Coronary artery (tissue), 2 donors: ENCODE measurements at regions not wholly inside any gene's neighbourhood (a gene's known extent, or its start where the extent isn't known, plus 50 kb on each side); places are given as distances from the start of the nearest gene placed in this dataset.
"Not testable (repeated sequence)": the region's sequence is repeated elsewhere in the genome, so short reads cannot be mapped to it uniquely, and the experiment has no call there.

ENCODE experiments used
- DNase-seq: peaks from one replicate; pipeline ENCODE4 v3.0.0-alpha.2; 2017; ENCODE audit warnings: low spot score
- H3K27ac ChIP-seq, 2 donors: fragments of 200-600 bp; sonication (generic); one replicate each; pipeline ENCODE4 v1.5.1; 2016 to 2019
- H3K4me3 ChIP-seq: fragments of 200-600 bp; sonication (generic); 2 replicates; pipeline ENCODE4 v1.5.1; 2016; ENCODE audit warnings: mild to moderate bottlenecking, moderate library complexity
- CTCF ChIP-seq: fragments of 200-600 bp; sonication (generic); IDR thresholded peaks from one replicate; pipeline ENCODE4 v1.5.1; 2019; ENCODE audit warnings: antibody characterized with exemption

- peak overlapping the region in 1 of 2 donors; percentile 31 for H3K27ac ChIP-seq
- H3K4me3 ChIP-seq: no peak overlapping the region
- DNase-seq: no peak
- TF ChIP-seq CTCF: no peak
These were observed 152.3 kb upstream of the ROPN1 start for GRCh38 chr3:124144035-124144814.

- H3K27ac ChIP-seq: no peak overlapping the region
- TF ChIP-seq CTCF: no peak
- no peak overlapping the region for H3K4me3 ChIP-seq
- DNase-seq: no peak
These were observed 155.5 kb upstream of the ROPN1 start for GRCh38 chr3:124147429-124147828.

- DNase-seq: no peak
- no peak for TF ChIP-seq CTCF
- Histone ChIP-seq H3K27ac (no peak overlapping the region), H3K4me3 (no peak overlapping the region)
These were observed 156.0 kb upstream of the ROPN1 start for GRCh38 chr3:124147946-124148345.

GRCh38 chr3:124149081-124149480 is 157.2 kb upstream of the ROPN1 start:
- Histone ChIP-seq H3K27ac (peak overlapping the region in 1 of 2 donors; percentile 23), H3K4me3 (no peak overlapping the region)
- DNase-seq: no peak
- no peak for TF ChIP-seq CTCF

- no peak for TF ChIP-seq CTCF
- no peak for DNase-seq
- Histone ChIP-seq H3K4me3 (no peak overlapping the region), H3K27ac (peak overlapping the region in 1 of 2 donors; percentile 9)
These were observed 157.8 kb upstream of the ROPN1 start for GRCh38 chr3:124149771-124150170.

- H3K27ac ChIP-seq, H3K4me3 ChIP-seq, DNase-seq: not testable (repeated sequence)
These were observed 161.0 kb upstream of the ROPN1 start for GRCh38 chr3:124152891-124153290.

- H3K27ac ChIP-seq: peak overlapping the region in 1 of 2 donors; percentile 65
- H3K4me3 ChIP-seq: peak overlapping the region; percentile 17
- DNase-seq: no peak
- no peak for TF ChIP-seq CTCF
These were observed 165.2 kb upstream of the ROPN1 start for GRCh38 chr3:124156866-124157712.
